HG03575 (cell line): ENCODE measurements at regions not wholly inside any gene's neighbourhood (a gene's known extent, or its start where the extent isn't known, plus 50 kb on each side); places are given as distances from the start of the nearest gene placed in this dataset.

ENCODE experiments used
- ATAC-seq: cut with Tn5 transposase; IDR thresholded peaks from one replicate; pipeline ENCODE4 v1.9.1; 2021; ENCODE audit not compliant: unreplicated experiment, insufficient number of reproducible peaks, low FRiP score; ENCODE audit errors: extremely low read depth

GRCh38 chr7:34365011-34365410, 293.0 kb upstream of the NPSR1 start:
- no peak for ATAC-seq

- no peak for ATAC-seq
Measured at GRCh38 chr7:34365611-34366010, 292.4 kb upstream of the NPSR1 start.

GRCh38 chr7:34371922-34372321, 286.1 kb upstream of the NPSR1 start:
- no peak for ATAC-seq

GRCh38 chr7:34373940-34374339, 284.1 kb upstream of the NPSR1 start:
- no peak for ATAC-seq

- no peak for ATAC-seq
Measured at GRCh38 chr7:34382166-34382893, 275.7 kb upstream of the NPSR1 start.

GRCh38 chr7:34385384-34385783, 272.6 kb upstream of the NPSR1 start:
- ATAC-seq = no peak

- ATAC-seq = no peak
Measured at GRCh38 chr7:34389332-34390078, 268.5 kb upstream of the NPSR1 start.

- ATAC-seq = no peak
Measured at GRCh38 chr7:34390103-34390502, 267.9 kb upstream of the NPSR1 start.

GRCh38 chr7:34392972-34393371, 265.0 kb upstream of the NPSR1 start:
- ATAC-seq = no peak

GRCh38 chr7:34396437-34397064, 261.5 kb upstream of the NPSR1 start:
- ATAC-seq = no peak

GRCh38 chr7:34401776-34402175, 256.2 kb upstream of the NPSR1 start:
- no peak for ATAC-seq

GRCh38 chr7:34406848-34407530, 251.0 kb upstream of the NPSR1 start:
- ATAC-seq = no peak

- no peak for ATAC-seq
Measured at GRCh38 chr7:34407586-34407985, 250.4 kb upstream of the NPSR1 start.

- ATAC-seq = no peak
Measured at GRCh38 chr7:34417781-34418180, 240.2 kb upstream of the NPSR1 start.

GRCh38 chr7:34421526-34421925, 236.5 kb upstream of the NPSR1 start:
- no peak for ATAC-seq

GRCh38 chr7:34425194-34425593, 232.8 kb upstream of the NPSR1 start:
- no peak for ATAC-seq

GRCh38 chr7:34425631-34426384, 232.2 kb upstream of the NPSR1 start:
- no peak for ATAC-seq

GRCh38 chr7:34430456-34430855, 227.6 kb upstream of the NPSR1 start:
- no peak for ATAC-seq

- no peak for ATAC-seq
Measured at GRCh38 chr7:34438436-34438835, 219.6 kb upstream of the NPSR1 start.
